ENCODE measurements at regions not wholly inside any gene's neighbourhood (a gene's known extent, or its start where the extent isn't known, plus 50 kb on each side); places are given as distances from the start of the nearest gene placed in this dataset.
"Not testable (repeated sequence)": the region's sequence is repeated elsewhere in the genome, so short reads cannot be mapped to it uniquely, and the experiment has no call there.

- no peak for DNase-seq (ENCODE audit: low read depth)
Measured at GRCh38 chr2:199131876-199132275, 325.9 kb downstream of the SATB2 start.

- no peak for DNase-seq (ENCODE audit: low read depth)
Measured at GRCh38 chr2:199131136-199131655, 326.5 kb downstream of the SATB2 start.

DNA sequence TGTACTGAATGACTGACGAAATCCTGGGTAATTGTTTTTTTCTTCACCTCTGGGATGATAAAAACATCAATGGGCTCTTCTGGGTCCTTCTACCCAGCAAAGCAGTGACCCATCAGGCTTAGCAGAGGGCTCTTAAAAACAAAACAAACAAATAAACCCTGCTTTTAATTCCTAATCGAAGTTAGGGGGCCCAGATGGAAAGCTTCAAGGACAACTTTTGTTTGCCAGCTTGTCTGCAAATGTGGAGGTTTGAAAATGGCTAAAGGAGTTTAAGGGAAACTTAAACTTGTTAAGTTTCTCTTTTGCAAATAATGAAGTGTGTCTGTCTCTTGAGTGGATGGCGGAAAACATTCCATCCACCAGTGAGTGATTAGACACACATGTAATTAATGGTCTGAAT lies 327.2 kb downstream of the SATB2 start:
- DNase-seq (ENCODE audit: low read depth): no peak

GRCh38 chr2:199128476-199129229 lies 329.1 kb downstream of the SATB2 start:
- no peak for DNase-seq (ENCODE audit: low read depth)

DNA sequence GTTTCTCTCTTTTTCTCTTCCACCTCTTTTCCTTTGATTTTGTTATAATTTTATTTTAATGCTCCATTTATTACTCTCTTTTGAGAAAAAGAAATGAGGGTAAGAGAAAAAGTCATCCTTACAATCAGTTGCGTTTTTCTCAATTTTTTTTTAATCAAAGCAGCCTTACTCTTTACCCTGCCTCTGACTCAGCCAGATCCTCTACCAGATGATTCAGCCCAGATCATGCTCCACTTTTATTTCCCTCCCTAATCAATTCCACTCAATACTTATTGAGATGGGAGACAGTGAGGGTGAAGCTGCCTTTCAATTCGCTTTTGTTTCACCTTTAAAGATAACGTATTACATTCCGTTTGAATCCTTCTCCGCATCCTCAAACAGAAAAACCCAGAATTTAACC lies 337.9 kb downstream of the SATB2 start:
- DNase-seq (ENCODE audit: low read depth): no peak

DNA sequence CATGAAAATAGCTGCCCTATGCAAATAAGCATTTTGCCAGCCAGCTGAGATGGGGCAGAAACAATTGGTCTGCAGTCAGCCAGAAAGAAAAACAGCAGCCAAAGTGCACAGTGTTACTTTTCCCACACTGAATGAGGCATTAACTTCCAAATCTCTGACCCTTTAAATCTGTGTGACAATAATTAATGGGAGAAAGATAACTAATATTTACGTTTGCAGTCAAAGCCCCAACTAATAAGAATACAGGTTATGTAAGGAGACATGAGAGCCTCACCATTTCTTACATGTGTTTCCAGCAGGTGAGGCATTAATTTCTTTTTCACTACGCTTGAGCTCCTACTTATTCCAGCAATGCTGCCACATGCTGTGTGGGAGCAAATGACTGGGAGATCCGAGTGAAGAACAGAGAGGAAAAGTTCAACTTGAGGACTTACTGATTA lies 339.0 kb downstream of the SATB2 start:
- peak; percentile 76 for DNase-seq (ENCODE audit: low read depth)

GRCh38 chr2:199115169-199115568 lies 342.6 kb downstream of the SATB2 start:
- DNase-seq (ENCODE audit: low read depth): no peak

- no peak for DNase-seq (ENCODE audit: low read depth)
Measured at GRCh38 chr2:199113111-199113510, 344.6 kb downstream of the SATB2 start.

- DNase-seq (ENCODE audit: low read depth): no peak
Measured at GRCh38 chr2:199111458-199111857, 346.3 kb downstream of the SATB2 start.

DNA sequence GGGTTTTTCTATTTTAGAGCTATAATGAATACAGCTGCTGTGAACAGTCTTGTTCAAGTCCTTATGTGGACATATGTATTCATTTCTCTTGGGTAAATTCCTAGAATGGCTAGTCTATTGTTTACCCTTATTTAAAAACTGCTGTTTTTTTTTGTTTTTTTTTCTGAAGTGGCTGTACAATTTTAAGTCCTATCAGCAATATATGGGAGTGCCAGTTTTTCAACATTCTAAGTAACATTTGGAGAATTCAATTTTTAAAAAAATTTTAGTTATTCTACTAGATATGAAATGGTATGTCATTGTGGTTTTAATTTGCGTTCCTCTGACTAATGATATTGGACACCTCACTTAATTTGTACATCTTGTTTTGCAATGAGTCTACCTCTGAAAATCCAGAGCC lies 349.7 kb downstream of the SATB2 start:
- DNase-seq (ENCODE audit: low read depth): no peak

- DNase-seq (ENCODE audit: low read depth): no peak
Measured at GRCh38 chr2:199105826-199106225, 351.9 kb downstream of the SATB2 start.

DNA sequence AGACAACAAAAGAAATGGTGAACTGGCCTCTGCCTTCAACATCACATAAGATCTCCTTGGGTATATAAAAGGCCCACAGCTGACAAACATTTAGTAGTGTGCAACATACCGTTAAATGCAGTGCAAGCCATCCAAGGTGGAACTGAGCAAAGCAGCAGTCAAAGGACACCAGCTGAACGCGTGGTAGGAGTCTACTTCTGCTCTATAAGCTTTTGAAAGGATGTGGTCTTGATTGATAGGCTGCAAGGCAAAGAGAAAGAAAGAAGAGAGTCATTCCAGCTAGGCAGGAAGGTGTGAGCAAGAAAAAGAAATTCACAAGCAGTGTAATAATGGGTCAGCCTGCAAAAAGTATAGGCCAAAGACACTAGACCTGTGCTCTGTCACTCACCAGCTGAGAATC lies 356.3 kb downstream of the SATB2 start:
- DNase-seq (ENCODE audit: low read depth): no peak

DNA sequence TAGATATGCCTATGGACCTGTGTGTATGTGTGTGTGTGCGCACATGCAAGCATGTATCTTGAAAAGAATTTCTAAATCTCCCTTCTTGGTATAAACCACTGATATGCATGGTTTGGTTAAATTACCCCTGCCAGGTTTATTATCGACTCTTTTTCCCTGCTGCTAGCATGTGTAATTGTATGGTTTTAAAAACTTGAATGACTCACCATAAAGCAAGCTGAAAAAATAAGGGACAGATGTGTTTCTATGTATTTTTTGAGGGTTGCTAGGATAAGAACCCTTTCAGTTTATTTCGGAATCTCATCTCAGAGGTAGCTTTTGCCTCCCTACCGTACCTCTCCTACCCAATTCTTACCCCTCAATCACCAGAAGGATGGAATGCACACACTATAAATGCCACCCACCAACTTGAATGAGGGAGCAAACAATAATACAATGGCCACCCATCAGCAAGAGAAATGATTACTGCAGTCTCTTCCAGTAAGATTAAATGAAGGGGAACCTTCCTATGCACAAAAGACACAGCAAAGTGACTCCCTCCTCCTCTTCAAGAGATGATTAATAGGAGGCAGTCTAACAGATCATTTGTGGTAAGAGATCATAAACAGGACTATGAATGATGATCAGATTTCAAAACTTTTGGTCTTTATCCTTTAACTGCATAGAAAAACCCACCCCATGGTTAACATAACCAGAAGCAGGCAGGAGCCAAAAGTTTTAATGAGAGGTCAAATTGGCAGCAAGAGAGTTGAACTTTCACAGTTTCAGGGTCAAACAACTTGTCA lies 357.2 kb downstream of the SATB2 start:
- peak; percentile 47 for DNase-seq (ENCODE audit: low read depth)

GRCh38 chr2:199092419-199092818 lies 365.3 kb downstream of the SATB2 start:
- no peak for DNase-seq (ENCODE audit: low read depth)

DNA sequence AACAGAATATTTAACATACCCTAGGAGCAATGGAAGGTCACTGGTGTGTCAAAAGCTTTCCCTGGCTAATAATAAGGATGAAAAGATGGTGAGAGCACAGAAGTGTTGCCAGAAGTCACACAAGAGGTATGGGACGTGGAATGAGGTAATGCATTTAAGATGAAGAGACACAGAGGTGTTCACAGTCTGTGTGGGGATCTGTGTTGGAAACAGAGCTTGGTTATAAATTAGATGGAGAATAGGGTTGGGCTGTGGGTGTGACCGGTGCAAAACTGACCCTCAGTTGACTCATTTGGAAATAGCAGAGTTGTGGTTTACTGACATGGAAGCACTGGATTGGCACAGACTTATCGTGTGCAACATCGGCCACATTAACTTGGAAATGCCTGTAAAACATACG lies 372.5 kb downstream of the SATB2 start:
- peak; percentile 30 for DNase-seq (ENCODE audit: low read depth)

GRCh38 chr2:199070322-199070949 lies 387.3 kb downstream of the SATB2 start:
- DNase-seq (ENCODE audit: low read depth): peak; percentile 7

GRCh38 chr2:199064201-199064600 lies 393.5 kb downstream of the SATB2 start:
- DNase-seq (ENCODE audit: low read depth): no peak

- no peak for DNase-seq (ENCODE audit: low read depth)
Measured at GRCh38 chr2:199057936-199058335, 399.8 kb downstream of the SATB2 start.

- DNase-seq (ENCODE audit: low read depth): no peak
Measured at GRCh38 chr2:199055336-199055735, 402.4 kb downstream of the SATB2 start.

DNA sequence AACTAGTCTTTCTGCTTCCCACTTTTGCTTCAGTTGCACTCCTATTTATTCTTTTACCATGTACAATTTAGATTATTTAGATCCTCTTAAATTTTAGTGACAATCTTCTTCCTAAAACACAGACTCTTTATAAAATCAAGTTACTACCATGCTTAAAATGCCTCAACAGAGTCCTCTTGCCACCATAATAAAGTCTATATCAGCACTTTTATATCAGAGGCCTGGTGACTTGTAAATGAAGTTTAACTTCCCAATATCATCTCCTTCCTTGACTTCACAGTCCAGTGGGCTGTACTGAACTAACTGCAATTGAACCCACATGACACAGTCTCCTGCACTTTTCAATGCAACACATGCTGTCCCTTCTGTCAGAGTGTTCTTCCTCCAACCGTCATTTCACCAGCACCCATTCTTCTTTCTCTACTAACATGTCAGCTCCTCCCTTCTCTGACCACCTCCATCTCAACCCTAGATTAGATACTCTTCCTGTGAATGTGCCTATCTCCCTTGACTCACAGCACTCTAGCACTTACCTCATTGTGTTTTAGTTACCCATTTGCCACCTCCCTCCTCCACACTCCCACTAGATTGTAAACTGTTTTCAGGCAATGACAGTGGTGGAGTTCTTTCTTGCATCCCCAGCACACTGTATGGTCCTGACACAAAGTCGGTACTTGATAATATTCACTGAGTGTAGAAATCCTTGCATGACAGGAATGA lies 414.9 kb downstream of the SATB2 start:
- no peak for DNase-seq (ENCODE audit: low read depth)

- no peak for DNase-seq (ENCODE audit: low read depth)
Measured at GRCh38 chr2:199040522-199040921, 417.2 kb downstream of the SATB2 start.

DNA sequence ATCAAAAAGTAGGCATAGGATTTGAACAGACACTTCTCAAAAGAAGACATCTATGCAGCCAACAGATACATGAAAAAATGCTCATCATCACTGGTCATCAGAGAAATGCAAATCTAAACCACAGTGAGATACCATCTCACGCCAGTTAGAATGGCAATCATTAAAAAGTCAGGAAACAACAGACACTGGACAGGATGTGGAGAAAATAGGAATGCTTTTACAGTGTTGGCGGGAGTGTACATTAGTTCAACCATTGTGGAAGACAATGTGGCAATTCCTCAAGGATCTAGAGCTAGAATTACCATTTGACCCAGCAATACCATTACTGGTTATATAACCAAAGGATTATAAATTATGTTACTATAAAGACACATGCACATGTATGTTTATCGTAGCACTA lies 424.0 kb downstream of the SATB2 start:
- DNase-seq (ENCODE audit: low read depth): not testable (repeated sequence)
